ENCODE measurements at regions not wholly inside any gene's neighbourhood (a gene's known extent, or its start where the extent isn't known, plus 50 kb on each side); places are given as distances from the start of the nearest gene placed in this dataset.

DNA sequence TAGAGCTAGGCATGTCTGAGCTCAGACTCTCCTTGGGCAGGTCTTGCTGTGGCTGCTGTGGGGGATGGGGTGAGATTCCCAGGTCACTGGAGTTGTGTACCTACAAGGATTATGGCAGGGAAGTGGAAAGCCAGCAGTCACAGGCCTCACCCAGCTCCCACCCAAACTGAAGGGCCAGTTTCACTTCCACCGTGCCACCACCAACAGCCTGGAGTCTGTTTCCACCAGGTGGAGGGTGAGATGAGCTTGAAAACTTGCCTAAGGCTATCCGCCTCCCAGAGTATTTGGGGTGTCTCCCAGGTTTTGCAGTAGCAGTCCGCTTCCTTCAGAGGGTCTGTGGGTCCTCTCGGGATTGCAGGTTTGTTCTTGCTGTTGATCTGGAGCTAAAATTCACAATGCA lies 327.7 kb downstream of the PTPRC start:
- 83 to 86% methylated on average over 4 of the region's 4 CpGs for WGBS, 2 donors
- no peaks in the 10 kb centered on the region for H3K36me3 ChIP-seq
- H3K27me3 ChIP-seq, result no peaks in the 10 kb centered on the region
- H3K27ac ChIP-seq, result no peak overlapping the region
- H3K4me1 ChIP-seq, result no peaks in the 10 kb centered on the region
- no peak for TF ChIP-seq POLR2AphosphoS5 (IDR thresholded peaks at IDR 0.05)
- no peak for TF ChIP-seq EP300 (IDR thresholded peaks at IDR 0.05)
- no peak for TF ChIP-seq POLR2A (IDR thresholded peaks at IDR 0.05)
- TF ChIP-seq, protein P1, sequence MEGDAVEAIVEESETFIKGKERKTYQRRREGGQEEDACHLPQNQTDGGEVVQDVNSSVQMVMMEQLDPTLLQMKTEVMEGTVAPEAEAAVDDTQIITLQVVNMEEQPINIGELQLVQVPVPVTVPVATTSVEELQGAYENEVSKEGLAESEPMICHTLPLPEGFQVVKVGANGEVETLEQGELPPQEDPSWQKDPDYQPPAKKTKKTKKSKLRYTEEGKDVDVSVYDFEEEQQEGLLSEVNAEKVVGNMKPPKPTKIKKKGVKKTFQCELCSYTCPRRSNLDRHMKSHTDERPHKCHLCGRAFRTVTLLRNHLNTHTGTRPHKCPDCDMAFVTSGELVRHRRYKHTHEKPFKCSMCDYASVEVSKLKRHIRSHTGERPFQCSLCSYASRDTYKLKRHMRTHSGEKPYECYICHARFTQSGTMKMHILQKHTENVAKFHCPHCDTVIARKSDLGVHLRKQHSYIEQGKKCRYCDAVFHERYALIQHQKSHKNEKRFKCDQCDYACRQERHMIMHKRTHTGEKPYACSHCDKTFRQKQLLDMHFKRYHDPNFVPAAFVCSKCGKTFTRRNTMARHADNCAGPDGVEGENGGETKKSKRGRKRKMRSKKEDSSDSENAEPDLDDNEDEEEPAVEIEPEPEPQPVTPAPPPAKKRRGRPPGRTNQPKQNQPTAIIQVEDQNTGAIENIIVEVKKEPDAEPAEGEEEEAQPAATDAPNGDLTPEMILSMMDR (IDR thresholded peaks at IDR 0.05), result no peak
- H3K9me3 ChIP-seq, result no peaks in the 10 kb centered on the region
- H3K4me3 ChIP-seq, result no peak overlapping the region
- intact Hi-C loops (cut with DNase I), result no loop called here
- no peak for DNase-seq

DNA sequence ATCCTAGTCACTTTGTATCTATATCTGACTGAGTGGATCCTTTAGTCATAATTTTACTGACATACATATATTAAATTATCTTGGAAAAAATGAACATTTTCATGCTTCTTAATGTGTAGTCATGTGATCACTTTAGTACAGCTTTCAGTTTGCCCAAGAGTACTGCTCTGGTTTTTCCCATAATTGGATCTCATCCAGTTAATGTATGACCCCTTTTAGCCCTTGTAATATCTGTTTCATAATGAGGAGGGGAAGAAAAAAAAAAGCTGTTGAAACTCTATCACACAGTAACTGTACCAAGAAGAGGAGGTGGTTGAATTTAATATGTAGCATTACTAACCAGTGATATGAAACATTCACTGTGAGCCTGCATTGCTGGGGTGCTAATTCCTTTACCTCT lies 328.7 kb downstream of the PTPRC start:
- Histone ChIP-seq H3K4me1 (no peaks in the 10 kb centered on the region), H3K36me3 (no peaks in the 10 kb centered on the region), H3K4me3 (no peak overlapping the region), H3K27me3 (no peaks in the 10 kb centered on the region), H3K27ac (no peak overlapping the region), H3K9me3 (no peaks in the 10 kb centered on the region)
- TF ChIP-seq, protein P1 (IDR thresholded peaks at IDR 0.05), result no peak
- no peak for TF ChIP-seq POLR2A (IDR thresholded peaks at IDR 0.05)
- DNase-seq, result no peak
- intact Hi-C loops (cut with DNase I), result no loop called here

DNA sequence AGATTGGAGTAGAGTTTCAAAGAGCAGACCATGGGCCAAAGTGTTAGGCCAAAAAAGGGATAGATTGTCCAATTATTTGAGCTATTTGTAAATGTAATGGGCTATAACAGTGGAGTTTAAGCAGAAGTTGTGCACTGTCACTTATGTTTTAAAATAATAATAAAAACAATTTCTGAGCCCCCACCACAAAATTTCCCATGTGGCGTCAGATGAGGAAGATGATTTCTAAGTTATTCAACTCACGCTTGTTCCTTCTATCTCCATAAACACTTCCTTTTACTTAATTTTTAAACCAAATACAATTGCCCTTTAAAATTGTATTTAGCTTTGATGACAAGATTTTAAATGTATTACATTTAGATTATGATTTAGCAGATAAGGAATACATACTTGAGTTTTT lies 330.0 kb downstream of the PTPRC start:
- 89 to 95% methylated on average over 2 of the region's 2 CpGs for WGBS, 2 donors
- TF ChIP-seq POLR2A (IDR thresholded peaks at IDR 0.05) (no peak), EP300 (IDR thresholded peaks at IDR 0.05) (no peak)
- TF ChIP-seq, protein P1 (IDR thresholded peaks at IDR 0.05), result no peak

DNA sequence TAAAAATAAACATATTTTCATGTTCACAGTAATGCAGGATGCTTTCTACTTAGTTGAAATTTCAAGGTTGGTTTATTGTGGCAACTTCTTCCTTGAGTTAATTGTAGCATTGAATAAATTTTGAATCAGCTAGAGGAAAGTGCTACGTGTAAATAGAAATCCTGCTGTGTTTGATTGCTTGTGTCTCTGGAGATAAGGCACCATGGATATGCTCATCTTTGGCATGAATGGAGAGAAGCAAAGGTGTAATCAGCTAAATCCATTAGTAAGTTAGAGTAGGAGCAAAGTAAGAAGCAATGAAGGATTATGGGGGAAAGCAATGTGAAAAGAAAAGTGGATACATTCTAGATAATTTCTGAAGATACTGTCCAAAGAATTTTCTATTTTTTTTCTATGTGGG lies 331.1 kb downstream of the PTPRC start:
- H3K4me1 ChIP-seq, result no peaks in the 10 kb centered on the region
- no peaks in the 10 kb centered on the region for H3K9me3 ChIP-seq
- H3K4me3 ChIP-seq, result no peak overlapping the region
- H3K36me3 ChIP-seq, result no peaks in the 10 kb centered on the region
- H3K27me3 ChIP-seq, result no peaks in the 10 kb centered on the region
- H3K27ac ChIP-seq, result no peak overlapping the region
- no peak for DNase-seq
- 70 to 89% methylated on average over 1 of the region's 1 CpG for WGBS, 2 donors
- intact Hi-C loops (cut with DNase I), result no loop called here
- no peak for TF ChIP-seq EP300 (IDR thresholded peaks at IDR 0.05)
- TF ChIP-seq POLR2AphosphoS5 (IDR thresholded peaks at IDR 0.05), result no peak
- TF ChIP-seq, protein P1 (IDR thresholded peaks at IDR 0.05), result no peak
- no peak for TF ChIP-seq POLR2A (IDR thresholded peaks at IDR 0.05)

More for the DNA sequence above, 330.0 kb downstream of the PTPRC start:
- no peak overlapping the region for H3K27ac ChIP-seq
- H3K27me3 ChIP-seq, result no peaks in the 10 kb centered on the region
- no peaks in the 10 kb centered on the region for H3K36me3 ChIP-seq
- intact Hi-C loops (cut with DNase I), result no loop called here
- H3K9me3 ChIP-seq, result no peaks in the 10 kb centered on the region
- DNase-seq, result no peak
- H3K4me1 ChIP-seq, result no peaks in the 10 kb centered on the region
- H3K4me3 ChIP-seq, result no peak overlapping the region

DNA sequence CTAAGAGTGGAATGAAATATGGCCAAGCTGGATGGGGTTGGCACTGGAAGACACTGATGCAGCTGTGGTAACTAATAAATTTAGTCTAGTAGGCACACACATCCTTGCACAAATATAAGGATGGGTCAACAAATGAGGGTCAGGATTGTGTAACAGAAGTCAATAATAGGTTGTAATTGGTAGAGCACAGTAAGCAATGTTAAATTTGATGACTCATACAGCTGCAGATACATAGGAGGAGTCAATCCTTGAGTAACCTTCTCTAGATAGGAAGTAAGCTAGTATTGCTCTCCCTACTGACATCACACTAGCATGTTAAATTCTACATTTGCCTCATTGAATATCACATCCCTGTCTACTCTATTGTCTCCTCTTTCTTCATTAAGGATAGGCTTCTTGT lies 332.1 kb downstream of the PTPRC start:
- no peaks in the 10 kb centered on the region for H3K27me3 ChIP-seq
- TF ChIP-seq EP300 (IDR thresholded peaks at IDR 0.05) (no peak), POLR2AphosphoS5 (IDR thresholded peaks at IDR 0.05) (no peak), POLR2A (IDR thresholded peaks at IDR 0.05) (no peak)
- TF ChIP-seq, protein P1 (IDR thresholded peaks at IDR 0.05), result no peak
- H3K4me1 ChIP-seq, result no peaks in the 10 kb centered on the region
- no peak for DNase-seq
- no peaks in the 10 kb centered on the region for H3K36me3 ChIP-seq
- intact Hi-C loops (cut with DNase I), result no loop called here
- no peak overlapping the region for H3K27ac ChIP-seq
- no peaks in the 10 kb centered on the region for H3K9me3 ChIP-seq
- no peak overlapping the region for H3K4me3 ChIP-seq

Measured in sigmoid colon (tissue), 6 donors.